HEK293 (cell line): ENCODE measurements at regions not wholly inside any gene's neighbourhood (a gene's known extent, or its start where the extent isn't known, plus 50 kb on each side); places are given as distances from the start of the nearest gene placed in this dataset.

Experiments used
- PRDM1 ChIP-seq: fragments of 450-650 bp; formaldehyde crosslinking; IDR thresholded peaks from 2 replicates; pipeline ENCODE4; 2016; ENCODE audit warnings: missing biosample characterization, missing genetic modification characterization
- ZNF146 ChIP-seq: fragments of 450-650 bp; formaldehyde crosslinking; IDR thresholded peaks from 2 replicates; pipeline ENCODE4 v1.5.1; 2016; ENCODE audit warnings: missing biosample characterization, missing genetic modification characterization
- ZNF391 ChIP-seq: fragments of 450-650 bp; formaldehyde crosslinking; IDR thresholded peaks from 2 replicates; pipeline ENCODE4 v1.5.1; 2016; ENCODE audit warnings: low read depth, missing biosample characterization, missing genetic modification characterization, borderline replicate concordance

- TF ChIP-seq ZNF391 (tag by site-specific recombination) (no peak), ZNF146 (tag by site-specific recombination) (no peak), PRDM1 (tag by site-specific recombination) (no peak)
Observed at GRCh38 chr14:76946753-76947077, 81.8 kb downstream of the IRF2BPL start.
